ENCODE measurements at regions not wholly inside any gene's neighbourhood (a gene's known extent, or its start where the extent isn't known, plus 50 kb on each side); places are given as distances from the start of the nearest gene placed in this dataset.

GRCh38 chr4:20302336-20302735, 50.6 kb downstream of the SLIT2 start:
- no peak for DNase-seq

- DNase-seq = no peak
Measured at GRCh38 chr4:20305976-20306375, 54.3 kb downstream of the SLIT2 start.

- DNase-seq = no peak
Measured at GRCh38 chr4:20311856-20312255, 60.2 kb downstream of the SLIT2 start.

- DNase-seq = no peak
Measured at GRCh38 chr4:20313237-20314030, 61.7 kb downstream of the SLIT2 start.

GRCh38 chr4:20317424-20317985, 65.8 kb downstream of the SLIT2 start:
- no peak for DNase-seq

GRCh38 chr4:20318001-20318908, 66.5 kb downstream of the SLIT2 start:
- no peak for DNase-seq

- DNase-seq = no peak
Measured at GRCh38 chr4:20318909-20319277, 67.2 kb downstream of the SLIT2 start.

GRCh38 chr4:20319825-20320612, 68.3 kb downstream of the SLIT2 start:
- no peak for DNase-seq

GRCh38 chr4:20323991-20324390, 72.3 kb downstream of the SLIT2 start:
- DNase-seq = no peak

GRCh38 chr4:20326460-20326859, 74.8 kb downstream of the SLIT2 start:
- DNase-seq = no peak

GRCh38 chr4:20326977-20327376, 75.3 kb downstream of the SLIT2 start:
- no peak for DNase-seq

GRCh38 chr4:20327808-20328207, 76.1 kb downstream of the SLIT2 start:
- DNase-seq = no peak

- DNase-seq = no peak
Measured at GRCh38 chr4:20331642-20332041, 79.9 kb downstream of the SLIT2 start.

GRCh38 chr4:20333141-20333715, 81.5 kb downstream of the SLIT2 start:
- DNase-seq = no peak

- DNase-seq = no peak
Measured at GRCh38 chr4:20337261-20337664, 85.6 kb downstream of the SLIT2 start.

- DNase-seq = no peak
Measured at GRCh38 chr4:20338841-20339240, 87.1 kb downstream of the SLIT2 start.

- DNase-seq = no peak
Measured at GRCh38 chr4:20341134-20341738, 89.5 kb downstream of the SLIT2 start.

- no peak for DNase-seq
Measured at GRCh38 chr4:20347531-20347930, 95.8 kb downstream of the SLIT2 start.

- DNase-seq = no peak
Measured at GRCh38 chr4:20348411-20348810, 96.7 kb downstream of the SLIT2 start.

GRCh38 chr4:20351360-20352162, 99.9 kb downstream of the SLIT2 start:
- no peak for DNase-seq

GRCh38 chr4:20352163-20352431, 100.4 kb downstream of the SLIT2 start:
- DNase-seq = no peak

- no peak for DNase-seq
Measured at GRCh38 chr4:20353646-20354045, 101.9 kb downstream of the SLIT2 start.
